HUES48 (cell line): ENCODE measurements at regions not wholly inside any gene's neighbourhood (a gene's known extent, or its start where the extent isn't known, plus 50 kb on each side); places are given as distances from the start of the nearest gene placed in this dataset.

Experiments used
- H3K27ac ChIP-seq: one replicate; pipeline ENCODE4 v1.7.0; 2013; ENCODE audit warnings: low read depth, low read length, inconsistent platforms
- H3K27me3 ChIP-seq: 2 replicates; pipeline ENCODE4 v1.6.1; 2013; ENCODE audit warnings: mild to moderate bottlenecking, low read length; ENCODE audit not compliant: control insufficient read depth, insufficient read depth
- H3K36me3 ChIP-seq: 2 replicates; pipeline ENCODE4 v1.6.1; 2013; ENCODE audit warnings: low read length; ENCODE audit not compliant: control insufficient read depth, insufficient read depth
- H3K4me1 ChIP-seq: 2 replicates; pipeline ENCODE4 v1.6.1; 2013; ENCODE audit warnings: mild to moderate bottlenecking, low read length; ENCODE audit not compliant: control insufficient read depth, insufficient read depth
- H3K4me3 ChIP-seq: 2 replicates; pipeline ENCODE4 v1.5.1; 2013; ENCODE audit warnings: mild to moderate bottlenecking, low read depth, low read length
- H3K9ac ChIP-seq: 2 replicates; pipeline ENCODE4 v1.6.1; 2013; ENCODE audit warnings: mild to moderate bottlenecking, low read depth, low read length, moderate library complexity
- H3K9me3 ChIP-seq: 2 replicates; pipeline ENCODE4 v1.6.1; 2013; ENCODE audit warnings: low read length; ENCODE audit not compliant: control insufficient read depth, insufficient read depth

DNA sequence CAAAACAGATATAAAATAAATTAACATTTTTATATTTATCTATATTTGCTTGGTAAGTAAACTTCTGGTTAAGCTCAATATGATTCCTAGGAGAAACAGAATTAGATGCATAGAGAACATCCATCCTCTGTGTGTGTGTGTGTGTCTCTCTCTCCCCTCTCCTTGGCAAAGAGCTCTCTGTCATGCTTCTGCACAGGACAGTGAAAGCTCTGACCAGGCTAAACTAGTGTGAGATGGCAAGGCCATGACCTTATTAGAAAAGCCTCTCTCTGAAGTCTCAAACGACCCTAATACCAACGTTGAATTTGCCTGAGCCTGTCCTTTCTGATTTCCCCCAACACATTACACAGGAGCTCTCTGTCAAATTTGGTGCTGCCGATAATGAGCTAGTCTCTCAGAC is 746.0 kb downstream of the VGLL3 start:
- H3K9ac ChIP-seq, result no peak overlapping the region
- no peak overlapping the region for H3K27ac ChIP-seq
- H3K9me3 ChIP-seq, result no peaks in the 10 kb centered on the region
- H3K36me3 ChIP-seq, result no peaks in the 10 kb centered on the region
- H3K27me3 ChIP-seq, result no peaks in the 10 kb centered on the region
- H3K4me1 ChIP-seq, result peaks cover 4% of the 10 kb centered on the region; the same call in 1 of the 2 replicates
- no peak overlapping the region for H3K4me3 ChIP-seq

DNA sequence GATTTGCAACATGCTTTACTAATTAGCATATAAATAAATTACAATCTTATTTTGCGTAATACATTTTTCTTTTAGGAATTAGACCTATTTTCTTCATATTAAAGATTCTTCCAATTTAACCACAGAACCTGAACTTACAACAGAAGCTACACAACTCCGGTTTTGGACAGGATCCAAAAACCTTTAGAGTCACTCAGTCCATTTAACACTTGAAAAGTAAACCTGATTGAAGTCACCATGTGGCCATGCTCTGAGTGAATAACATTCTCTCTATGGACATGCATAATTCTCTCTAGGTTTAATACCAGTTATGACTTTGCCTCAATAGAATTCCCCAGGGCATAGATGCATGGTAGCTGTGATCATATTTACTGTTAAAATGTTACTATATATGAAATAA is 751.0 kb downstream of the VGLL3 start:
- H3K4me3 ChIP-seq, result no peak overlapping the region
- no peak overlapping the region for H3K9ac ChIP-seq
- H3K27ac ChIP-seq, result no peak overlapping the region
- no peaks in the 10 kb centered on the region for H3K27me3 ChIP-seq
- H3K9me3 ChIP-seq, result no peaks in the 10 kb centered on the region
- no peaks in the 10 kb centered on the region for H3K36me3 ChIP-seq
- peaks cover 36% of the 10 kb centered on the region for H3K4me1 ChIP-seq

DNA sequence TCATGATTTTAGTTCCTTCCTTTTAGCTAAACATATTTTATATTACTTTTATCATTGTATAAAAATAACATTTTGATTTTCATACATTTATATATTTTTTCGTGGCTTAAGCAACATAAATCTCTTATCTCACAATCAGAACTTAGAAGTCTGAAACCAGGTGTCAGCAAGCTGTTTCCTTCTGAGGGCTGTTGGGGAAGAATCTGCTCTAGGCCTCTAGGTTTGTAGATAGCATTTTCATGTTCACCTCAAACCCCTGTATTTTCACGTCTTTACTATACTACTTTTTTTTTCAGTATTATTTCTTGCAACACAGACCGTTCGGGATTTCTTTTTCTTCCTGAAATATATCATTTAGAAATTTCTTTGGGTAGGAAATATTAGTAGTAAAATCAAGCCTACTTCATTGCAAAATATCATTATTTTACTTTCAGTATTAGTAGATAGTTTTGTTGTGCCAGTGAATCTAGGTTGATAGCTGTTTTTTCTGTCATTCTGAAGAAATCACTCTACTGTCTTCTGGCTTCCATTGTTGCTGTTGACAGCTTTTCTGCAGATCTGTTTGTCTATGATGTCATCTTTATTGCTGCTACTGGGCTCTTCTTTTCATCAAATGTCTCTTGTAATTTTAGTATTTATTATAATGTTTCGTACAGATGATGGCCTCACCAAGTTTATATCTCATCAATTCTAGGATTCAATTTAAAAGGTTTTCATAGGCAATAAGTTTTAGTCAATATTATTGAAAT is 756.3 kb downstream of the VGLL3 start:
- peak overlapping the region; percentile 17; the same call in 1 of the 2 replicates for H3K9ac ChIP-seq
- H3K4me1 ChIP-seq, result peaks cover 35% of the 10 kb centered on the region
- H3K27me3 ChIP-seq, result no peaks in the 10 kb centered on the region
- H3K27ac ChIP-seq, result peak overlapping the region; percentile 21
- H3K4me3 ChIP-seq, result no peak overlapping the region
- no peaks in the 10 kb centered on the region for H3K9me3 ChIP-seq
- H3K36me3 ChIP-seq, result no peaks in the 10 kb centered on the region

DNA sequence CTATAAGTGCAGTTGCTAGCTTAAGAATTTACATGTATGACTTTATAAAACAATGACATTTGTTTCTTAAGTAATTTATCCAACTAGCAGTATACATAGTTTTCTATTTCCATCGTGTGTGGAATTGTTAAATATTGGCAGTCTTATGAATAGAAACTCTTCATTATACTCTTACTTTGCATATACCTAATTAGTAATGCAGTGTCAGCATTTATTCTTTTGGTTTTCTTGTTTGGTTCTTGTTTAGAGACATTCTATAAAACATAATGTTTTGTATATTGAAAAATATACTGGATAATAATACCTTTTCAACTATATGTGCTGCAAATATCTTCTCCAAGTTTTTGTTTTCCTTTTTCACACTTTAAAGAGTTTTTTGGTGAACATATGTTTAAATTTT is 760.2 kb downstream of the VGLL3 start:
- H3K4me1 ChIP-seq, result peaks cover 23% of the 10 kb centered on the region

GRCh38 chr3:86229775-86230094 is 761.2 kb downstream of the VGLL3 start:
- Histone ChIP-seq H3K4me1 (peaks cover 12% of the 10 kb centered on the region), H3K9me3 (no peaks in the 10 kb centered on the region), H3K4me3 (no peak overlapping the region), H3K27ac (no peak overlapping the region), H3K36me3 (no peaks in the 10 kb centered on the region), H3K27me3 (no peaks in the 10 kb centered on the region), H3K9ac (no peak overlapping the region)

More for the DNA sequence above, 760.2 kb downstream of the VGLL3 start:
- Histone ChIP-seq H3K36me3 (no peaks in the 10 kb centered on the region), H3K27ac (no peak overlapping the region), H3K4me3 (no peak overlapping the region), H3K9me3 (no peaks in the 10 kb centered on the region), H3K9ac (no peak overlapping the region), H3K27me3 (no peaks in the 10 kb centered on the region)

GRCh38 chr3:86229086-86229774 is 761.7 kb downstream of the VGLL3 start:
- no peak overlapping the region for H3K9ac ChIP-seq

DNA sequence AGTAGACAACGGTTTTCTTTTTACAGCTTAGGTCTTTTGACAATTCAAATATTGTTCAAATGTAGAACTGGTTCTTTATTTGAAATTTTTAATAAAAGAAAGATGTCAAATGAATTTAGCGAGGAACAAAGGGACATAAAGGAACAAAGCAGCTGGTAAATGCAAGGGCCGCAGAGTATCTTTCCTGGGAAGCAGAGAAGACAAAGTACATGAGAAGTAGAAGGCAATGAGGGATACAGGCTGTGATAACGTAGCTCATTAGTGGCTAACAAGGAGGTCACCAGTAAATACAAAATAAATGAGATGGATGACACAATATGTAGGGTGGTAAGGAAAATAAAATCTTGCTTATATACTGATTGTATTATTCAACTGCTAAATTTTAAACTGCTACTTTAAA is 762.8 kb downstream of the VGLL3 start:
- no peaks in the 10 kb centered on the region for H3K27me3 ChIP-seq
- no peaks in the 10 kb centered on the region for H3K9me3 ChIP-seq
- no peaks in the 10 kb centered on the region for H3K36me3 ChIP-seq
- no peak overlapping the region for H3K9ac ChIP-seq
- no peak overlapping the region for H3K27ac ChIP-seq
- no peak overlapping the region for H3K4me3 ChIP-seq
- H3K4me1 ChIP-seq, result peaks cover 10% of the 10 kb centered on the region; the same call in 1 of the 2 replicates

More at GRCh38 chr3:86229086-86229774, 761.7 kb downstream of the VGLL3 start:
- no peaks in the 10 kb centered on the region for H3K9me3 ChIP-seq
- H3K4me3 ChIP-seq, result no peak overlapping the region
- H3K36me3 ChIP-seq, result no peaks in the 10 kb centered on the region
- peaks cover 10% of the 10 kb centered on the region; the same call in 1 of the 2 replicates for H3K4me1 ChIP-seq
- H3K27me3 ChIP-seq, result no peaks in the 10 kb centered on the region
- no peak overlapping the region for H3K27ac ChIP-seq

GRCh38 chr3:86225461-86225860 is 765.5 kb downstream of the VGLL3 start:
- Histone ChIP-seq H3K27ac (no peak overlapping the region), H3K27me3 (no peaks in the 10 kb centered on the region), H3K4me1 (peaks cover 10% of the 10 kb centered on the region; the same call in 1 of the 2 replicates), H3K9ac (no peak overlapping the region), H3K4me3 (no peak overlapping the region), H3K9me3 (no peaks in the 10 kb centered on the region), H3K36me3 (no peaks in the 10 kb centered on the region)

- no peak overlapping the region for H3K27ac ChIP-seq
- H3K36me3 ChIP-seq, result no peaks in the 10 kb centered on the region
- H3K9ac ChIP-seq, result no peak overlapping the region
- H3K4me3 ChIP-seq, result no peak overlapping the region
- no peaks in the 10 kb centered on the region for H3K9me3 ChIP-seq
- no peaks in the 10 kb centered on the region for H3K27me3 ChIP-seq
- no peaks in the 10 kb centered on the region for H3K4me1 ChIP-seq
These were observed 769.3 kb downstream of the VGLL3 start for GRCh38 chr3:86221601-86222000.

DNA sequence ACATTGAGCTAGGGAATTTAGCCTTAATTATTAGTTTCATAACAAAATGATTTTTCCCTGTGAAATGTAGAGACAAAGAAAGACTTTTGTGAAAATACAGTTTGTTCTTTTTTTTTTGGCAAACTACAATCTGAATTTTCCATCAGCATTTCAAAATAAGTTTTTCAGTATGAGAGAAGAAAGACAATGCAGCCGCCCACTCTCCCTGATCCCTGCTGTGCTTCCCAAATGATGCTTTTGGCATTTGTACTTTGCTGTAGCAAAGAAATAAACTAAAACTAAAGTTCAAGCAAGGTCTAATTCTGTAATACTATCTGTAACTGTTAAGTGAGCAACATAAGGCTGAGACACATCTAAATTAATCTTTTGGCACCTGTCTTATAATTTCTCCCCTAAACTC is 782.2 kb downstream of the VGLL3 start:
- Histone ChIP-seq H3K36me3 (no peaks in the 10 kb centered on the region), H3K4me1 (peaks cover 15% of the 10 kb centered on the region), H3K4me3 (no peak overlapping the region), H3K9me3 (no peaks in the 10 kb centered on the region), H3K9ac (no peak overlapping the region), H3K27ac (peak overlapping the region; percentile 21), H3K27me3 (no peaks in the 10 kb centered on the region)

DNA sequence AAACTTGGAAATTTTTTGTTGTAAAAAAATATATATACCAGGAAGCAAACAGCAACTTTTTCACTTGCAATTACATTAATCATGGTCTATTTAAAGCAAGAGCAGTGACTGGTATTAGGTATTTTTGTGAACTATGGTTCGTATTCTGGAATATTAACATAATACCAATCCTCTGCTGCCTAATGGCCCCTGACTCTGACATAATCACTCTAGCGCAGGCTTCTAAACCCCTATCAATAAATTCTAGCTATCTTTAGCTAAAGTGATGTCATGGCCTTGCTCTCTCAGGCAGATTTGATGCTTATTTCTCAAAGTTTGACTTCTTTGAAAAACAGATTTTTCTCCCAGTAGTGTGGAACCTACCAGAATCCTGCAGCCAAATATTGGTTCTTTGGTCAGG is 808.3 kb downstream of the VGLL3 start:
- H3K27ac ChIP-seq, result no peak overlapping the region
- H3K36me3 ChIP-seq, result no peaks in the 10 kb centered on the region
- H3K9ac ChIP-seq, result no peak overlapping the region
- H3K9me3 ChIP-seq, result no peaks in the 10 kb centered on the region
- peaks cover 16% of the 10 kb centered on the region for H3K4me1 ChIP-seq
- H3K4me3 ChIP-seq, result no peak overlapping the region
- no peaks in the 10 kb centered on the region for H3K27me3 ChIP-seq
